WTC11 (cell line): ENCODE measurements at regions not wholly inside any gene's neighbourhood (a gene's known extent, or its start where the extent isn't known, plus 50 kb on each side); places are given as distances from the start of the nearest gene placed in this dataset.

Source experiments
- ATAC-seq: fragments of 200-7000 bp; cut with Tn5 transposase; 2 replicates; pipeline ENCODE4 v1.10.0; 2021; ENCODE audit warnings: mild to moderate bottlenecking, moderate library complexity
- CTCF ChIA-PET: fragments of 300-600 bp; sonication (Branson Sonifier 250); formaldehyde crosslinking; loops from one replicate; lab custom pipeline; 2021; ENCODE audit warnings: antibody characterized with exemption; lab: Charles Lee
- POLR2A ChIA-PET: fragments of 350-600 bp; sonication (Branson Sonifier 250); formaldehyde crosslinking; loops from one replicate; lab custom pipeline; 2021; ENCODE audit warnings: antibody characterized with exemption; lab: Charles Lee
- DNase-seq: peaks from one replicate; pipeline ENCODE4 v3.0.0; 2021; ENCODE audit warnings: low spot score
- H3K27ac Mint-ChIP-seq: 2 replicates; pipeline ENCODE4 v1.8.0; 2021; ENCODE audit warnings: mixed read lengths
- H3K27me3 Mint-ChIP-seq: 2 replicates; pipeline ENCODE4 v1.8.0; 2021; ENCODE audit warnings: low read depth, mild to moderate bottlenecking, moderate library complexity, mixed read lengths
- H3K36me3 Mint-ChIP-seq: 2 replicates; pipeline ENCODE4 v1.8.0; 2021; ENCODE audit warnings: mixed read lengths
- H3K4me1 Mint-ChIP-seq: 2 replicates; pipeline ENCODE4 v1.8.0; 2022; ENCODE audit warnings: mixed read lengths
- H3K4me3 Mint-ChIP-seq: 2 replicates; pipeline ENCODE4 v1.8.0; 2021; ENCODE audit warnings: mild to moderate bottlenecking, moderate library complexity, mixed read lengths
- H3K9me3 Mint-ChIP-seq: 2 replicates; pipeline ENCODE4 v1.8.0; 2021; ENCODE audit warnings: mixed read lengths
- AR ChIP-seq: fragments of 250-450 bp; sonication (Bioruptor Pico); IDR thresholded peaks from 2 replicates; pipeline ENCODE4 v1.9.0; 2021; ENCODE audit warnings: mild to moderate bottlenecking
- ATF1 ChIP-seq: sonication (generic); formaldehyde crosslinking; IDR thresholded peaks from 2 replicates; pipeline ENCODE4 v1.8.1; 2023; ENCODE audit warnings: mild to moderate bottlenecking, moderate library complexity, missing genetic modification reagents
- ATF3 ChIP-seq: sonication (generic); formaldehyde crosslinking; conservative IDR thresholded peaks from 2 replicates; pipeline ENCODE4 v1.8.1; 2022; ENCODE audit warnings: mild to moderate bottlenecking, missing genetic modification reagents
- ATF6 ChIP-seq: sonication (generic); formaldehyde crosslinking; IDR thresholded peaks from 2 replicates; pipeline ENCODE4 v1.8.1; 2023; ENCODE audit warnings: mild to moderate bottlenecking, missing genetic modification reagents
- E2F1 ChIP-seq: sonication (generic); formaldehyde crosslinking; IDR thresholded peaks from 2 replicates; pipeline ENCODE4 v1.8.0; 2022; ENCODE audit warnings: mild to moderate bottlenecking, missing genetic modification reagents
- ERG ChIP-seq: fragments of 250-450 bp; sonication (Bioruptor Pico); IDR thresholded peaks from 2 replicates; pipeline ENCODE4 v1.8.0; 2021; ENCODE audit warnings: mild to moderate bottlenecking
- ESRRA ChIP-seq: sonication (generic); formaldehyde crosslinking; IDR thresholded peaks from 2 replicates; pipeline ENCODE4 v1.8.1; 2022; ENCODE audit warnings: mild to moderate bottlenecking, missing genetic modification reagents, borderline replicate concordance
- FOXJ3 ChIP-seq: sonication (generic); formaldehyde crosslinking; IDR thresholded peaks from 2 replicates; pipeline ENCODE4 v1.9.0; 2021; ENCODE audit warnings: missing genetic modification reagents, mild to moderate bottlenecking, borderline replicate concordance
- FOXP1 ChIP-seq: sonication (generic); formaldehyde crosslinking; IDR thresholded peaks from 2 replicates; pipeline ENCODE4 v1.8.0; 2022; ENCODE audit warnings: missing genetic modification reagents, mild to moderate bottlenecking, moderate library complexity, borderline replicate concordance
- GTF2I ChIP-seq: fragments of 250-450 bp; sonication (Bioruptor Pico); conservative IDR thresholded peaks from 2 replicates; pipeline ENCODE4 v1.4.0; 2021; ENCODE audit warnings: mild to moderate bottlenecking
- HMGA2 ChIP-seq: fragments of 250-450 bp; sonication (Bioruptor Pico); IDR thresholded peaks from 2 replicates; pipeline ENCODE4 v1.4.0; 2021; ENCODE audit warnings: mild to moderate bottlenecking, moderate library complexity
- JAZF1 ChIP-seq: fragments of 250-450 bp; sonication (Bioruptor Pico); IDR thresholded peaks from 2 replicates; pipeline ENCODE4 v1.9.0; 2021; ENCODE audit warnings: moderate library complexity, mild to moderate bottlenecking, inconsistent platforms
- MAX ChIP-seq: sonication (generic); formaldehyde crosslinking; IDR thresholded peaks from 2 replicates; pipeline ENCODE4 v1.8.0; 2022; ENCODE audit warnings: mild to moderate bottlenecking, missing genetic modification reagents
- NFATC4 ChIP-seq: fragments of 250-450 bp; sonication (Bioruptor Pico); IDR thresholded peaks from 2 replicates; pipeline ENCODE4 v1.9.0; 2021; ENCODE audit warnings: mild to moderate bottlenecking
- PRRX2 ChIP-seq: fragments of 250-450 bp; sonication (Bioruptor Pico); IDR thresholded peaks from 2 replicates; pipeline ENCODE4 v1.8.0; 2021; ENCODE audit warnings: mild to moderate bottlenecking
- RORB ChIP-seq: fragments of 250-450 bp; sonication (Bioruptor Pico); IDR thresholded peaks from 2 replicates; pipeline ENCODE4 v1.9.0; 2021; ENCODE audit warnings: mild to moderate bottlenecking
- SMAD3 ChIP-seq: sonication (generic); formaldehyde crosslinking; IDR thresholded peaks from 2 replicates; pipeline ENCODE4 v1.8.0; 2022; ENCODE audit warnings: missing genetic modification reagents, mild to moderate bottlenecking, borderline replicate concordance
- SMAD4 ChIP-seq: sonication (generic); formaldehyde crosslinking; IDR thresholded peaks from 2 replicates; pipeline ENCODE4 v1.8.0; 2022; ENCODE audit warnings: mild to moderate bottlenecking, missing genetic modification reagents
- SOX15 ChIP-seq: fragments of 250-450 bp; sonication (Bioruptor Pico); IDR thresholded peaks from 2 replicates; pipeline ENCODE4 v1.9.0; 2021; ENCODE audit warnings: mild to moderate bottlenecking
- TP53 ChIP-seq: sonication (generic); formaldehyde crosslinking; IDR thresholded peaks from 2 replicates; pipeline ENCODE4 v1.8.1; 2023; ENCODE audit warnings: mild to moderate bottlenecking, missing genetic modification reagents
- ZNF121 ChIP-seq: sonication (generic); formaldehyde crosslinking; IDR thresholded peaks from 2 replicates; pipeline ENCODE4 v1.8.0; 2023; ENCODE audit warnings: missing genetic modification reagents
- ZNF219 ChIP-seq: sonication (generic); formaldehyde crosslinking; IDR thresholded peaks from 2 replicates; pipeline ENCODE4 v1.8.0; 2023; ENCODE audit warnings: missing genetic modification reagents, mild to moderate bottlenecking, borderline replicate concordance
- ZNF263 ChIP-seq: sonication (generic); formaldehyde crosslinking; IDR thresholded peaks from 2 replicates; pipeline ENCODE4 v1.8.1; 2022; ENCODE audit warnings: low read depth, mild to moderate bottlenecking, moderate library complexity, missing genetic modification reagents
- ZNF396 ChIP-seq: fragments of 250-450 bp; sonication (Bioruptor Pico); IDR thresholded peaks from 2 replicates; pipeline ENCODE4 v1.8.0; 2021; ENCODE audit warnings: mild to moderate bottlenecking, moderate library complexity, borderline replicate concordance
- ZNF423 ChIP-seq: fragments of 250-450 bp; sonication (Bioruptor Pico); IDR thresholded peaks from 2 replicates; pipeline ENCODE4 v2.1.2; 2022; ENCODE audit warnings: mild to moderate bottlenecking, moderate library complexity

GRCh38 chr11:106495046-106495445 is 417.6 kb downstream of the AASDHPPT start (continued):
- TF ChIP-seq MAX: no peak
- TF ChIP-seq, all 79 proteins: peak for 0

GRCh38 chr11:106496677-106497076 is 419.2 kb downstream of the AASDHPPT start:
- ATAC-seq (no peak), DNase-seq (no peak)
- H3K4me1 Mint-ChIP-seq: no peaks in the 10 kb centered on the region
- no peak overlapping the region for H3K4me3 Mint-ChIP-seq
- H3K27ac Mint-ChIP-seq: no peak overlapping the region
- ChIA-PET CTCF (no interaction called here), POLR2A (no interaction called here)
- no peaks in the 10 kb centered on the region for H3K27me3 Mint-ChIP-seq
- TF ChIP-seq GTF2I (no peak), ESRRA (CRISPR knock-in tag) (no peak), TP53 (CRISPR knock-in tag) (no peak), ZNF219 (CRISPR knock-in tag) (no peak), ZNF396 (CRISPR knock-in tag) (no peak), SMAD4 (no peak), AR (no peak), ZNF263 (CRISPR knock-in tag) (no peak), NFATC4 (no peak), FOXP1 (CRISPR knock-in tag) (no peak), ZNF121 (CRISPR knock-in tag) (no peak), ATF6 (CRISPR knock-in tag) (no peak), ERG (no peak), RORB (CRISPR knock-in tag) (no peak), FOXJ3 (no peak), SMAD3 (no peak), ZNF423 (CRISPR knock-in tag) (no peak), JAZF1 (no peak)
- H3K9me3 Mint-ChIP-seq: no peaks in the 10 kb centered on the region; the same call in 1 of the 2 replicates
- H3K36me3 Mint-ChIP-seq: no peaks in the 10 kb centered on the region

- no peak overlapping the region for H3K27ac Mint-ChIP-seq
- H3K36me3 Mint-ChIP-seq: no peaks in the 10 kb centered on the region
- DNase-seq: no peak
- no peaks in the 10 kb centered on the region for H3K4me1 Mint-ChIP-seq
- ChIA-PET POLR2A (no interaction called here), CTCF (no interaction called here)
- H3K9me3 Mint-ChIP-seq: no peaks in the 10 kb centered on the region; the same call in 1 of the 2 replicates
- ATAC-seq: no peak
- no peaks in the 10 kb centered on the region for H3K27me3 Mint-ChIP-seq
- H3K4me3 Mint-ChIP-seq: no peak overlapping the region
- TF ChIP-seq ATF3 (CRISPR knock-in tag) (no peak), SOX15 (no peak), E2F1 (CRISPR knock-in tag) (no peak), ERG (no peak), AR (no peak), PRRX2 (CRISPR knock-in tag) (no peak), ATF1 (CRISPR knock-in tag) (no peak), HMGA2 (CRISPR knock-in tag) (no peak)
Measured at GRCh38 chr11:106497321-106497720, 419.9 kb downstream of the AASDHPPT start.
